SU-DHL-6 (cell line): ENCODE measurements at regions not wholly inside any gene's neighbourhood (a gene's known extent, or its start where the extent isn't known, plus 50 kb on each side); places are given as distances from the start of the nearest gene placed in this dataset.

Experiments
- H2AFZ ChIP-seq: fragments of 200-600 bp; sonication (generic); 2 replicates; pipeline ENCODE4 v1.6.1; 2014; ENCODE audit warnings: low read depth, mild to moderate bottlenecking, moderate library complexity, mixed read lengths, antibody characterized with exemption, low read length; ENCODE audit not compliant: severe bottlenecking
- H3F3A ChIP-seq: fragments of 200-600 bp; shearing (Covaris generic); 2 replicates; pipeline ENCODE4 v1.6.0; 2016; ENCODE audit warnings: antibody characterized with exemption, mild to moderate bottlenecking; ENCODE audit not compliant: insufficient read depth
- H3K27ac ChIP-seq: fragments of 200-600 bp; sonication (generic); 2 replicates; pipeline ENCODE4 v1.5.1; 2016; ENCODE audit warnings: low read depth, mild to moderate bottlenecking, low read length, moderate library complexity, mixed read lengths
- H3K27me3 ChIP-seq: fragments of 200-600 bp; sonication (generic), shearing (Covaris generic); 2 replicates; pipeline ENCODE4 v1.6.0; 2014; ENCODE audit warnings: mild to moderate bottlenecking, low read length
- H3K36me3 ChIP-seq: fragments of 200-600 bp; sonication (generic); 2 replicates; pipeline ENCODE4 v1.6.1; 2014; ENCODE audit warnings: mild to moderate bottlenecking, low read length, mixed read lengths
- H3K4me2 ChIP-seq: fragments of 300-600, 200-600 bp; shearing (Covaris generic), sonication (generic); 2 replicates; pipeline ENCODE4 v1.6.0; 2014; ENCODE audit warnings: low read length, low read depth, mild to moderate bottlenecking; ENCODE audit not compliant: poor library complexity, severe bottlenecking
- H3K4me3 ChIP-seq: fragments of 200-600 bp; sonication (generic); 2 replicates; pipeline ENCODE4 v1.5.1; 2014; ENCODE audit warnings: antibody characterized with exemption, low read length, mild to moderate bottlenecking, mixed read lengths; ENCODE audit not compliant: insufficient read depth, poor library complexity, severe bottlenecking
- H3K79me2 ChIP-seq: fragments of 200-600 bp; sonication (generic); 2 replicates; pipeline ENCODE4 v1.6.1; 2014; ENCODE audit warnings: mild to moderate bottlenecking, low read length, moderate library complexity; ENCODE audit not compliant: insufficient read depth
- H3K9ac ChIP-seq: fragments of 200-600 bp; sonication (generic); 2 replicates; pipeline ENCODE4 v1.7.0; 2014; ENCODE audit warnings: mild to moderate bottlenecking, low read length
- H3K9me2 ChIP-seq: fragments of 200-600 bp; sonication (generic); replicated peaks from 2 replicates; pipeline ENCODE4 v1.6.1; 2014; ENCODE audit warnings: low read length; ENCODE audit not compliant: insufficient read depth
- H3K9me3 ChIP-seq: fragments of 200-600 bp; sonication (generic); 2 replicates; pipeline ENCODE4 v1.6.1; 2014; ENCODE audit warnings: low read length, mixed read lengths; ENCODE audit not compliant: insufficient read depth
- H4K20me1 ChIP-seq: fragments of 200-600 bp; sonication (generic); 2 replicates; pipeline ENCODE4 v1.6.1; 2014; ENCODE audit warnings: low read depth, mild to moderate bottlenecking, antibody characterized with exemption, low read length, moderate library complexity, mixed read lengths
- EZH2phosphoT487 ChIP-seq: fragments of 200-600 bp; sonication (generic), shearing (Covaris generic); conservative IDR thresholded peaks from 2 replicates; pipeline ENCODE4 v1.6.1; 2018; ENCODE audit warnings: mild to moderate bottlenecking, antibody characterized with exemption, low read length, moderate library complexity, mixed read lengths
- TF ChIP-seq, protein P1 (sequence below): fragments of 200-600 bp; sonication (generic); IDR thresholded peaks from one replicate; pipeline ENCODE4 v1.5.1; 2017; ENCODE audit warnings: antibody characterized with exemption, mild to moderate bottlenecking, low read length, moderate library complexity; ENCODE audit not compliant: insufficient read depth, poor library complexity, severe bottlenecking

- peaks cover 97% of the 10 kb centered on the region for H3K79me2 ChIP-seq
- no peak overlapping the region for H3K4me3 ChIP-seq
- TF ChIP-seq, protein P1, sequence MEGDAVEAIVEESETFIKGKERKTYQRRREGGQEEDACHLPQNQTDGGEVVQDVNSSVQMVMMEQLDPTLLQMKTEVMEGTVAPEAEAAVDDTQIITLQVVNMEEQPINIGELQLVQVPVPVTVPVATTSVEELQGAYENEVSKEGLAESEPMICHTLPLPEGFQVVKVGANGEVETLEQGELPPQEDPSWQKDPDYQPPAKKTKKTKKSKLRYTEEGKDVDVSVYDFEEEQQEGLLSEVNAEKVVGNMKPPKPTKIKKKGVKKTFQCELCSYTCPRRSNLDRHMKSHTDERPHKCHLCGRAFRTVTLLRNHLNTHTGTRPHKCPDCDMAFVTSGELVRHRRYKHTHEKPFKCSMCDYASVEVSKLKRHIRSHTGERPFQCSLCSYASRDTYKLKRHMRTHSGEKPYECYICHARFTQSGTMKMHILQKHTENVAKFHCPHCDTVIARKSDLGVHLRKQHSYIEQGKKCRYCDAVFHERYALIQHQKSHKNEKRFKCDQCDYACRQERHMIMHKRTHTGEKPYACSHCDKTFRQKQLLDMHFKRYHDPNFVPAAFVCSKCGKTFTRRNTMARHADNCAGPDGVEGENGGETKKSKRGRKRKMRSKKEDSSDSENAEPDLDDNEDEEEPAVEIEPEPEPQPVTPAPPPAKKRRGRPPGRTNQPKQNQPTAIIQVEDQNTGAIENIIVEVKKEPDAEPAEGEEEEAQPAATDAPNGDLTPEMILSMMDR = no peak
- no peak for TF ChIP-seq EZH2phosphoT487
- H3F3A ChIP-seq = no peaks in the 10 kb centered on the region
- peaks cover 51% of the 10 kb centered on the region for H3K36me3 ChIP-seq
- H3K4me2 ChIP-seq = no peak overlapping the region
- H3K9me2 ChIP-seq = no peaks in the 10 kb centered on the region
- no peak overlapping the region for H3K27ac ChIP-seq
- no peak overlapping the region for H2AFZ ChIP-seq
- H4K20me1 ChIP-seq = no peaks in the 10 kb centered on the region
- no peaks in the 10 kb centered on the region for H3K27me3 ChIP-seq
- no peaks in the 10 kb centered on the region for H3K9me3 ChIP-seq
- H3K9ac ChIP-seq = no peak overlapping the region
Measured at GRCh38 chr19:20416661-20417060, 148.9 kb downstream of the ZNF737 start.

- TF ChIP-seq, protein P1 = no peak
- no peak for TF ChIP-seq EZH2phosphoT487
- Histone ChIP-seq H3K9me3 (no peaks in the 10 kb centered on the region), H3K9me2 (no peaks in the 10 kb centered on the region), H3K36me3 (peaks cover 65% of the 10 kb centered on the region), H3K79me2 (peaks cover 95% of the 10 kb centered on the region), H3K4me3 (no peak overlapping the region), H3K9ac (no peak overlapping the region), H3K27me3 (no peaks in the 10 kb centered on the region), H3K4me2 (no peak overlapping the region), H2AFZ (no peak overlapping the region), H4K20me1 (no peaks in the 10 kb centered on the region), H3K27ac (no peak overlapping the region), H3F3A (no peaks in the 10 kb centered on the region)
Measured at GRCh38 chr19:20414120-20414519, 151.5 kb downstream of the ZNF737 start.

DNA sequence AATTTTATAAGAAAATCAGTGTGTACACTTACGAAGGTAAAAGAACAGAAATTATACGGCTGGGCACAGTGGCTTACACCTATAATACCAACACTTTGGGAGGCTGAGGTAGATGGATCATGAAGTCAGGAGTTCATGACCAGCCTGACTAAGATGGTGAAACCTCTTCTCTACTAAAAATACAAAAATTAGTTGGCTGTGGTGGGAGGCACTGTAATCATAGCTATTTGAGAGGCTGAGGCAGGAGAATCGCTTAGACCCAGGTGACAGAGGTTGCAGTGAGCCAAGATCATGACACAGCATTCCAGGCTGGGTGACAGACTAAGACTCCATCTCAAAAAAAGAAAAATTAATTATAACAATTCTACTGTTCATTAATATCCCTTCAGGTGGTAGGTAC is 151.9 kb downstream of the ZNF737 start:
- H4K20me1 ChIP-seq = no peaks in the 10 kb centered on the region
- peaks cover 93% of the 10 kb centered on the region for H3K79me2 ChIP-seq
- no peaks in the 10 kb centered on the region for H3K27me3 ChIP-seq
- no peaks in the 10 kb centered on the region for H3K9me2 ChIP-seq
- no peak overlapping the region for H3K9ac ChIP-seq
- TF ChIP-seq EZH2phosphoT487 = no peak
- TF ChIP-seq, protein P1 = no peak
- no peak overlapping the region for H3K4me3 ChIP-seq
- H3K4me2 ChIP-seq = no peak overlapping the region
- no peak overlapping the region for H2AFZ ChIP-seq
- no peaks in the 10 kb centered on the region for H3K9me3 ChIP-seq
- 0 out of 2 replicates have a peak, but pooled peaks cover under 1% of the 10 kb centered on the region for H3F3A ChIP-seq
- H3K27ac ChIP-seq = no peak overlapping the region
- H3K36me3 ChIP-seq = peaks cover 68% of the 10 kb centered on the region

- H3K36me3 ChIP-seq = peaks cover 71% of the 10 kb centered on the region
- H2AFZ ChIP-seq = no peak overlapping the region
- no peak overlapping the region for H3K9ac ChIP-seq
- H3K27ac ChIP-seq = no peak overlapping the region
- TF ChIP-seq, protein P1 = no peak
- TF ChIP-seq EZH2phosphoT487 = no peak
- no peaks in the 10 kb centered on the region for H4K20me1 ChIP-seq
- no peak overlapping the region for H3K4me3 ChIP-seq
- no peaks in the 10 kb centered on the region for H3K9me3 ChIP-seq
- no peak overlapping the region for H3K4me2 ChIP-seq
- no peaks in the 10 kb centered on the region for H3K27me3 ChIP-seq
- H3K79me2 ChIP-seq = peaks cover 91% of the 10 kb centered on the region
- H3F3A ChIP-seq = 0 out of 2 replicates have a peak, but pooled peaks cover 6% of the 10 kb centered on the region
- H3K9me2 ChIP-seq = no peaks in the 10 kb centered on the region
Measured at GRCh38 chr19:20412846-20413245, 152.7 kb downstream of the ZNF737 start.
